Endodermal cell (in vitro differentiated cells): ENCODE measurements at regions not wholly inside any gene's neighbourhood (a gene's known extent, or its start where the extent isn't known, plus 50 kb on each side); places are given as distances from the start of the nearest gene placed in this dataset.

Experiments
- DNase-seq: peaks from one replicate; pipeline ENCODE4 v3.0.0-alpha.2; 2017
- H3K27ac ChIP-seq: 2 replicates; pipeline ENCODE4 v1.5.1; 2013; ENCODE audit warnings: mild to moderate bottlenecking, low read depth, low read length, moderate library complexity
- H3K27me3 ChIP-seq: 2 replicates; pipeline ENCODE4 v1.6.1; 2013; ENCODE audit warnings: mild to moderate bottlenecking, low read length, moderate library complexity; ENCODE audit not compliant: insufficient read depth, control insufficient read depth, poor library complexity, severe bottlenecking
- H3K36me3 ChIP-seq: 2 replicates; pipeline ENCODE4 v1.7.0; 2013; ENCODE audit warnings: mild to moderate bottlenecking, low read length, moderate library complexity; ENCODE audit not compliant: control insufficient read depth, insufficient read depth
- H3K4me1 ChIP-seq: one replicate; pipeline ENCODE4 v1.7.0; 2013; ENCODE audit warnings: low read length; ENCODE audit not compliant: control insufficient read depth, insufficient read depth
- H3K4me3 ChIP-seq: 2 replicates; pipeline ENCODE4 v1.5.1; 2013; ENCODE audit warnings: mild to moderate bottlenecking, low read length, moderate library complexity
- H3K9ac ChIP-seq: 2 replicates; pipeline ENCODE4 v1.6.1; 2013; ENCODE audit warnings: mild to moderate bottlenecking, low read length, moderate library complexity; ENCODE audit not compliant: poor library complexity, severe bottlenecking; ENCODE audit errors: extremely low read depth
- H3K9me3 ChIP-seq: 2 replicates; pipeline ENCODE4 v1.6.1; 2013; ENCODE audit warnings: mild to moderate bottlenecking, low read length, moderate library complexity; ENCODE audit not compliant: control insufficient read depth
- H3K27ac Mint-ChIP-seq: 2 replicates; pipeline ENCODE4 v1.8.0; 2020; ENCODE audit warnings: mixed read lengths
- H3K27me3 Mint-ChIP-seq: 2 replicates; pipeline ENCODE4 v1.8.0; 2021; ENCODE audit warnings: mild to moderate bottlenecking, mixed read lengths; ENCODE audit not compliant: insufficient read depth
- H3K36me3 Mint-ChIP-seq: 2 replicates; pipeline ENCODE4 v1.8.0; 2020; ENCODE audit warnings: low read depth, mixed read lengths
- H3K4me1 Mint-ChIP-seq: 2 replicates; pipeline ENCODE4 v1.8.0; 2020; ENCODE audit warnings: mixed read lengths
- H3K4me3 Mint-ChIP-seq: 2 replicates; pipeline ENCODE4 v1.8.0; 2020; ENCODE audit warnings: mild to moderate bottlenecking, moderate library complexity, mixed read lengths
- H3K9me3 Mint-ChIP-seq: 2 replicates; pipeline ENCODE4 v1.8.0; 2020; ENCODE audit warnings: mild to moderate bottlenecking, mixed read lengths
- CTCF ChIP-seq: fragments of 200-600 bp; sonication (generic); conservative IDR thresholded peaks from 2 replicates; pipeline ENCODE4 v1.5.0; 2021; ENCODE audit warnings: antibody characterized with exemption, mild to moderate bottlenecking
- WGBS, 2 experiments: methylation state at CpG; one replicate each; pipeline versions ENCODE4 v1.1.5 to v1.1.7; 2013; ENCODE audit warnings: missing lambda C conversion rate in 2 of 2, mixed read lengths in 1 of 2; ENCODE audit not compliant: insufficient coverage in 1 of 2, insufficient read length in 1 of 2; 5-methylcytosine and 5-hydroxymethylcytosine counted together

- Histone ChIP-seq H3K27ac (no peak overlapping the region), H3K9me3 (no peaks in the 10 kb centered on the region), H3K4me3 (no peak overlapping the region), H3K27me3 (no peaks in the 10 kb centered on the region), H3K9ac (no peak overlapping the region), H3K4me1 (no peaks in the 10 kb centered on the region), H3K36me3 (no peaks in the 10 kb centered on the region)
- H3K4me1 Mint-ChIP-seq, result no peaks in the 10 kb centered on the region
- no peak overlapping the region for H3K27ac Mint-ChIP-seq
- H3K36me3 Mint-ChIP-seq, result no peaks in the 10 kb centered on the region
- TF ChIP-seq CTCF, result no peak
- peaks cover 5% of the 10 kb centered on the region for H3K27me3 Mint-ChIP-seq
- DNase-seq, result no peak
- WGBS, 2 experiments, result 89 to 90% methylated on average over 2 to 3 of the region's 3 CpGs
- H3K9me3 Mint-ChIP-seq, result no peaks in the 10 kb centered on the region
- H3K4me3 Mint-ChIP-seq, result no peak overlapping the region
Observed at GRCh38 chr20:52321396-52321795, 129.8 kb upstream of the ZFP64 start.

GRCh38 chr20:52318651-52319050 lies 127.1 kb upstream of the ZFP64 start:
- 77 to 93% methylated on average over 2 to 6 of the region's 6 CpGs for WGBS, 2 experiments
- H3K27ac Mint-ChIP-seq, result no peak overlapping the region
- H3K4me3 ChIP-seq, result no peak overlapping the region

GRCh38 chr20:52313341-52313963 lies 121.9 kb upstream of the ZFP64 start:
- Histone ChIP-seq H3K4me1 (no peaks in the 10 kb centered on the region), H3K27me3 (no peaks in the 10 kb centered on the region), H3K9me3 (no peaks in the 10 kb centered on the region), H3K27ac (no peak overlapping the region), H3K4me3 (no peak overlapping the region), H3K9ac (no peak overlapping the region), H3K36me3 (no peaks in the 10 kb centered on the region)
- peak; percentile 65 for TF ChIP-seq CTCF
- H3K4me1 Mint-ChIP-seq, result peaks cover 6% of the 10 kb centered on the region
- H3K27ac Mint-ChIP-seq, result no peak overlapping the region
- H3K4me3 Mint-ChIP-seq, result no peak overlapping the region
- WGBS, 2 experiments, result 45 to 48% methylated on average over 14 to 16 of the region's 16 CpGs
- H3K36me3 Mint-ChIP-seq, result no peaks in the 10 kb centered on the region
- peaks cover 3% of the 10 kb centered on the region for H3K27me3 Mint-ChIP-seq
- peak; percentile 70 for DNase-seq
- peaks cover 2% of the 10 kb centered on the region for H3K9me3 Mint-ChIP-seq

More at GRCh38 chr20:52318651-52319050, 127.1 kb upstream of the ZFP64 start:
- no peaks in the 10 kb centered on the region for H3K4me1 ChIP-seq
- H3K9me3 Mint-ChIP-seq, result peaks cover 2% of the 10 kb centered on the region
- no peaks in the 10 kb centered on the region for H3K36me3 Mint-ChIP-seq
- TF ChIP-seq CTCF, result no peak
- H3K36me3 ChIP-seq, result no peaks in the 10 kb centered on the region
- H3K4me1 Mint-ChIP-seq, result no peaks in the 10 kb centered on the region
- H3K9me3 ChIP-seq, result no peaks in the 10 kb centered on the region
- peaks cover 3% of the 10 kb centered on the region for H3K27me3 Mint-ChIP-seq
- DNase-seq, result no peak
- no peak overlapping the region for H3K4me3 Mint-ChIP-seq
- no peaks in the 10 kb centered on the region for H3K27me3 ChIP-seq
- H3K27ac ChIP-seq, result no peak overlapping the region
- H3K9ac ChIP-seq, result no peak overlapping the region
